ENCODE measurements at regions not wholly inside any gene's neighbourhood (a gene's known extent, or its start where the extent isn't known, plus 50 kb on each side); places are given as distances from the start of the nearest gene placed in this dataset.
A peak's percentile ranks its signal among the peaks of the same experiment; 100 is the strongest.
"Not testable (repeated sequence)": the region's sequence is repeated elsewhere in the genome, so short reads cannot be mapped to it uniquely, and the experiment has no call there.

GRCh38 chr6:27810768-27811450, 101.3 kb downstream of the OR2B2 start:
- Histone ChIP-seq H3K4me1 (peaks cover 3% of the 10 kb centered on the region), H3K9me3 (no peaks in the 10 kb centered on the region), H3K36me3 (no peaks in the 10 kb centered on the region), H3K9ac (ENCODE audit: low read depth in 2 of 2, low read length in 2 of 2) (peak overlapping the region; percentile 88 to 96), H3K27me3 (no peaks in the 10 kb centered on the region), H3K27ac (peak overlapping the region; percentile 96), H3K4me3 (peak overlapping the region; percentile 46)
- no peak for DNase-seq
- intact Hi-C loops (cut with DNase I): no loop called here
- TF ChIP-seq CTCF (IDR thresholded peaks at IDR 0.05): no peak

- Histone ChIP-seq H3K4me1 (peaks cover 3% of the 10 kb centered on the region), H3K36me3 (no peaks in the 10 kb centered on the region), H3K4me3 (peak overlapping the region; percentile 46), H3K9me3 (no peaks in the 10 kb centered on the region), H3K27ac (peak overlapping the region; percentile 96), H3K9ac (ENCODE audit: low read depth in 2 of 2, low read length in 2 of 2) (peak overlapping the region; percentile 88 to 96), H3K27me3 (no peaks in the 10 kb centered on the region)
- DNase-seq: peak; percentile 92
- intact Hi-C loops (cut with DNase I): no loop called here
- TF ChIP-seq CTCF (IDR thresholded peaks at IDR 0.05): no peak
These were observed 102.0 kb downstream of the OR2B2 start for GRCh38 chr6:27809939-27810767.

- Histone ChIP-seq H3K4me1 (peaks cover 3% of the 10 kb centered on the region), H3K9me3 (no peaks in the 10 kb centered on the region), H3K27ac (peak overlapping the region; percentile 96), H3K9ac (ENCODE audit: low read depth in 2 of 2, low read length in 2 of 2) (peak overlapping the region; percentile 88 to 96), H3K4me3 (peak overlapping the region; percentile 46), H3K36me3 (no peaks in the 10 kb centered on the region), H3K27me3 (no peaks in the 10 kb centered on the region)
- no peak for DNase-seq
- intact Hi-C loops (cut with DNase I): no loop called here
- no peak for TF ChIP-seq CTCF (IDR thresholded peaks at IDR 0.05)
These were observed 102.9 kb downstream of the OR2B2 start for GRCh38 chr6:27809067-27809938.

GRCh38 chr6:27808242-27809066, 103.7 kb downstream of the OR2B2 start:
- H3K27me3 ChIP-seq; intact Hi-C loops (cut with DNase I); DNase-seq; H3K36me3 ChIP-seq; H3K4me1 ChIP-seq; H3K9me3 ChIP-seq: not testable (repeated sequence)
- H3K9ac ChIP-seq (ENCODE audit: low read depth in 2 of 2, low read length in 2 of 2): peak overlapping the region; percentile 58 to 62
- H3K27ac ChIP-seq: peak overlapping the region; percentile 96
- H3K4me3 ChIP-seq: peak overlapping the region; percentile 58

- H3K9me3 ChIP-seq; intact Hi-C loops (cut with DNase I); H3K36me3 ChIP-seq; H3K4me1 ChIP-seq; H3K27me3 ChIP-seq: not testable (repeated sequence)
- Histone ChIP-seq H3K9ac (ENCODE audit: low read depth in 2 of 2, low read length in 2 of 2) (peak overlapping the region; percentile 38 to 90), H3K4me3 (peak overlapping the region; percentile 58), H3K27ac (peak overlapping the region; percentile 96)
- peak; percentile 84 for DNase-seq
These were observed 104.6 kb downstream of the OR2B2 start for GRCh38 chr6:27807441-27808241.
